NCI-H526 (cell line): ENCODE measurements at regions not wholly inside any gene's neighbourhood (a gene's known extent, or its start where the extent isn't known, plus 50 kb on each side); places are given as distances from the start of the nearest gene placed in this dataset.
"Not testable (repeated sequence)": the region's sequence is repeated elsewhere in the genome, so short reads cannot be mapped to it uniquely, and the experiment has no call there.

Experiments used
- DNase-seq, 2 experiments: peaks; one replicate each; lab custom pipeline; 2025; lab: John Stamatoyannopoulos, UW

DNA sequence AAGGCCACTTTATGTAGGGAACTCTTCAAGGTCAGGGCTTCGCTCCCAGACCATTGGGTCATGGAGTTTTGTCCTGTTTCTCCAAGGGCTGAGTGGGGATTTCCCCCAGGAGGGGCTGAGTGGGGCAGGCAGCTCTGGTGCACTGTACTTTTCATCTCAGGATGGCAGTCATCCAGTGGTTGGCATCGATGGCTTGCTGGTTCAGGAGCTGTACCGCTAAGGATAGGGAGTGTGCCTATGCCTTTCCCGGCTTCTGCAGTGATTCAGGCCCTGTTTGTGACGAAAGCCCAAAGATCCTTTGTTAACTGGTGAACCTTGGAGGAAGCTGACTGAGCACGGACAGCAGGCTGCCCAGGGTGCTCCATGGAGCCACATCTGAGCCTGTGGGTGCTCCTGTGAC lies 100.1 kb upstream of the GADD45A start:
- DNase-seq, result no peak

- no peak for DNase-seq
These were observed 98.4 kb upstream of the GADD45A start for GRCh38 chr1:67586596-67586995.

DNA sequence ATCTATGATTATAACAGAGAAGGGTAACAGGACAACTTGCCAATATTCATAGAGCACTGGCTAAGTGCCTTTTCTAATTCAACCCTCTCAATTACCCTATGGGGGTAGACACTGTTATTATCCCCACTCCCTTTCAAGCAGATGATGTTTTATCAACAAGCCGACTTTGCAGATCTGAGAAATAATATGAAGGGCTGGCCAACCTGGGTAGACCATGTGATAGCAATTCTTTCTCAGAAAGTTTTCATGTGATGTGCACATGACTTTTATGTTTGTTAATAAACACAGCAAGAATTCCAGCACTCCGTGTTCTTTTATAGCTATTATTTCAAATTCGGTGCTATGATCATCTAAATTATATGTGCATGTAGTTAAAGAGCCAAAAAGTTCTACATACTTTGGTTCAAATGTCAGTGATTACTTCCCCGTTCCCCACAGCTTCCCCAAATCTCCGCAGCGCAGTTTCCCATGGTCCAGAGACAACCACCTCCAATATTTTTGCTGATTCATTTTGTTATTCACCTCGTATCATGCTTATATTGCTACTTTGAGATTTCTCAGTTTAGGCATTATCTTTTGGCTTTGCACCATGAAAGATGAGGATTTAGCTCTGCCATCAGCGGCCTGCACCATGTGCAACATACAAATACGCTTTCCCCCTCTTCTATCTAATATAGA lies 96.7 kb upstream of the GADD45A start:
- DNase-seq, result no peak

- DNase-seq, result no peak
These were observed 95.3 kb upstream of the GADD45A start for GRCh38 chr1:67589519-67590233.

DNA sequence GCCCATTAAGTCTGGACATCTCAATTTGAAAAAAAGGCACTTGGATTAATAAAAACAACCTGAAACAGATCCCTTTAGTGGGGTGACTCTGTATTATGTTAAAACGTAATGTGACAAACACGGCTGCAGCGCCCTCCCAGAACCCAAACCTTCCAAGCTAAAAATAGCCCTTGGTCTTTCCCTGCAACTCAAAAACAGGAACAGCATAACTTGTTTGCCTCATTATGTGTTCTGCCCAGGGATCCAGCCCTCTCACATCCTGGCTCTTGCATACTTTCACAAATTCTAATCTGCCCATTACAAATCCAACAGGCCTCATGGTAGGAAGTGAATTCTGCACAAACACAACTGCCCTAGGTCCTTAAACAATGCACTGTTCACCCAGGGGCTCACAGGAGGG lies 94.7 kb upstream of the GADD45A start:
- DNase-seq, result no peak

DNA sequence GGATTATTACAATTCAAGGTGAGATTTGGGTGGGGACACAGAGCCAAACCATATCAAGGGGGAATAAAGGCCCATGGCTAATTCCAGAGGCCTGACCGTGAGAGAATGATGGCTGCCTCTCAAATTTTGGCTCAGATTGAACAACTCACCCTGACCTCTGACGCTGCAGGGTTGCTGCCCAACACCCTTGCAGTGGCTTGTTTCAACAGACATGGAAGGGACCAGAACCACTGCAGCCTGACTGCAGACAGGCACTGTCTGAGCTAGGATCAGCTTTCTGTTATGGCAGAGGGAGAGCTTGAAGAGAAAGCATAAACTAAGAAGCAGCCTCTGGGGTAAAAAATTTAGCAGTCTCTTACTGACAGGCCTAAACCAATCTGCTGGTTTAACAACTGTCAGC lies 90.2 kb upstream of the GADD45A start:
- DNase-seq, result no peak

GRCh38 chr1:67596674-67597073 lies 88.3 kb upstream of the GADD45A start:
- DNase-seq, result no peak

GRCh38 chr1:67597336-67597735 lies 87.7 kb upstream of the GADD45A start:
- DNase-seq, result peak in 1 of 2 experiments; percentile 29

DNA sequence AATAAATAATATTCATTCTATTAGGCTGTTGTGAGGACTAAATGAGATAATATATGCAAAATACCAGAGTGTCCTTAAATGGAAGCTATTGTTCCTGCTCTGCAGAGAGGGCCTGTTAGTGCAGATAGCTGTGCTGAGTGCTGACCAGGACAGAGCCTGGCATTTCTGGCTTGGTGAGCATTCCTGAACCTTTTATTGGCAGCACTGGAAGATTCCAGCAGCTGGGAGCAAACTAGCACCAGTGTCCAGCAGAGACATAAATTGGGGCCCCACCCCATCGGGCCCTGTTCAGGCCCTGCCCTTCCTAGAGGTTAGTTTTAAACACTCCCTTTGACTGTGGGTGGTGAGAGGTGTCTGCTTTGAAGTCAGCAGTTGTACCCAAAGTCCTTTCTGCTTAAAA lies 85.9 kb upstream of the GADD45A start:
- DNase-seq, result no peak

GRCh38 chr1:67601539-67601938 lies 83.5 kb upstream of the GADD45A start:
- peak in 1 of 2 experiments; percentile 3 for DNase-seq

- no peak for DNase-seq
These were observed 83.0 kb upstream of the GADD45A start for GRCh38 chr1:67601955-67602354.

DNA sequence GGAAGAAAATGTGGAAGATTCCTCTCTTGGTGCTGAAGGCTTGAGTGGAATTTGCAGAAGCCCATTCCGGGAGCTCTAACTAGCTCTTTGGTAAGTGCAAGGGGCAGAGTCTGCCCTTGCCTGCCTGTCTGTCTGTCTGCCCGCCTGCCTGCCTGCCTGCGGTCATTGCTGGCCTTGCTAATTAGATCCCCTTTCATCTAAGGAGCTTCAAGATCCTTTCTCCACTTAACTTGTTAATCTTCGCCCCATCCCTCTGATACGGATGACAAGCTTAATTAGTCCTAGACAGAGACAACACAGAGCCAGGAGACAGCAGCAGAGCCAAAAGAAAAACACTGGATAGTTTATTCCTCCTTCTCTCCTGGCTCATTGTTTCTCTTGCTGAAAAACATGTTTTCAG lies 80.2 kb upstream of the GADD45A start:
- DNase-seq, result no peak

DNA sequence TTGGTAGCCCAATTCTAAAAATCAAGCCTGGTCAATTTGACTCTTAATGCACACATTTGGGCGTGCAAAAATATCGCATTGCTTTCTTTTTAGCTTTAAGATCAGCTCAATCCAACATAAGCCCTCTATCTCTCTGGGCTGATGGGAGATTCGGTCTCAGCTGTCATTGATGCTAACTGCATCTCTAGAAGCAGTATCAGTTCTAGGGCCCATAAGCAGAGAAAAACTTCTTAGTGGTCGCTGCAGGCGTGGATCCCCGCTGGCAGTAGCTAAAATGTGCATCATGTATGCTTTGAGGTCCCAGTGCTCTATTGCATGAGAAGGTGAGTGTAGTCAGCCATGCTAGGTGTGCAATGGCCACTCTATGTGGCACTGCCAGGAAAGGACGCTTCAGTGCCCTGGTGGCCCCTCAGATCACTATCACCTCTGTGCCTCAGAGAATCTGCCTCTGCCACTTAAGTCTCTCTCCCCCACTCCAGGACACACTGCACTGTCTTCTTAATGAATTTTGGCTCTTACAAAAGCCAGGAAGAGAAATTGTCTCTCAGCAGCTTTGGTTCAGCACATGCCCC lies 79.7 kb upstream of the GADD45A start:
- DNase-seq, result no peak

GRCh38 chr1:67607286-67607685 lies 77.7 kb upstream of the GADD45A start:
- DNase-seq, result no peak

GRCh38 chr1:67607699-67608098 lies 77.3 kb upstream of the GADD45A start:
- DNase-seq, result no peak

DNA sequence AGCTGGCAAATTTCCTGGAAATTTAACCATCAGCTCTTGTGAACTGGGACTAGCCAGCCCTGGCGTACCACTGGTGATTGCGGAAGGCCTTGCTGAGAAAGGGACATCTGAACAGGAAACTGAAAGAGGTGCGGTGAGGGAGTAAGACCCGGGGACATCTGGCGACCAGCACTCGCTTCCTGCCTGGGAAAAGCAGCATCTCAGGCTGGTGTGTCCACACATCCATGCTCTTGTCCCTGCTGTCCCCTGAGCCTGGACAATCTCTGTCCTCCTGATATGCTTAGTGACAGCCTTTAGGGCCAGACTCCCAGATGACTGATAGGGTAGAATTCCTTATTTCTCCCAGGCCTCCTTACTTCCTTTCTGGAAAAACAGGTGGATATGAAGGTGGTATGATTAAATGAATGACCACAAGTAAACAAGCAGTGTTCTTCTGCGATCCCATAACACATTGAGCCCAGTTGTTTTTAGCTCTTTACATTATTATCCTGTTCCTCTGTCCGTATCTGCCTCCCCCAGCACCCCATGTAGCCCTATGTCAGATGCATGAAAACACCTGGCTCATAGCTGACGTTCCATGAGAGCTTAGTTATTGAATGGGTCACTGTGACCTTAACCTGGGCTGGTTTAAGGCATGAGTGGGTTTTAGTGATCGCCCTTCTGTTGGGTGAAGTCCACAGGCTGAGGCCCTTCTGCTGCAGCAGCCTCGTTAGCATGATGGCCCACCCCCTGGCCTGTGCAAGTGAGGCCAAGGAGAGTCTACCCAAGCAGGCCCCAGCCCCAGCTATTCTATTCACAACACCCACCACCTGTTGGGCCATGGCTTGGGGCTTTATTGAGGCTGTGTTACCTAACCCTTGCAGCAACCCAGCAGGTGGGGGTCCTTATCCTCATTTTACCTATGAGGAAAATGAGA lies 76.1 kb upstream of the GADD45A start:
- DNase-seq, result no peak

GRCh38 chr1:67609577-67610341 lies 75.2 kb upstream of the GADD45A start:
- DNase-seq, result no peak

GRCh38 chr1:67610450-67610849 lies 74.6 kb upstream of the GADD45A start:
- DNase-seq, result no peak

GRCh38 chr1:67611846-67612245 lies 73.2 kb upstream of the GADD45A start:
- no peak for DNase-seq

GRCh38 chr1:67612788-67613241 lies 72.2 kb upstream of the GADD45A start:
- no peak for DNase-seq

DNA sequence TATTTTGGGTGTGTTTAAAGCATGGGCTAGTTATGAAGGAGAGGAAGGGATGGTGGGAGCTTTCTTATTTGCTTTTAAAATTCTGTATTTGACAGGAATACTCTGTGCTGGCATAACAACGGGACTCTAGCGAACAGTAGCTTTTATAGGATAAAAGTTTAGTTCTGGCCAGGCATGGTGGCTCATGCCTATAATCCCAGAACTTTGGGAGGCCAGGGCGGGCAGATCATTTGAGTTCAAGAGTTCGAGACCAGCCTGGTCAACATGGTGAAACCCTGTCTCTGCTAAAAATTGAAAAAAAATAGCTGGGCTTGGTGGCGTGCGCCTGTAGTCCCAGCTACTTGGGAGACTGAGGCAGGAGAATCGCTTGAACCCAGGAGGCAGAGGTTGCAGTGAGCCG lies 71.5 kb upstream of the GADD45A start:
- DNase-seq, result not testable (repeated sequence)
